IMR-90 (cell line): ENCODE measurements at regions not wholly inside any gene's neighbourhood (a gene's known extent, or its start where the extent isn't known, plus 50 kb on each side); places are given as distances from the start of the nearest gene placed in this dataset.
A peak's percentile ranks its signal among the peaks of the same experiment; 100 is the strongest.

ENCODE experiments used
- ATAC-seq: fragments of 200-7000 bp; cut with Tn5 transposase; 2 replicates; pipeline ENCODE4 v1.9.1; 2020; ENCODE audit warnings: low read depth, mild to moderate bottlenecking, moderate library complexity
- BruUV-seq: library from RNA; stranded (reverse); fragments of 400-500 nt; replicated peaks from 2 replicates; lab custom pipeline; 2021; lab: Mats Ljungman, UMichigan
- CTCF ChIA-PET: fragments of 300-600 bp; formaldehyde crosslinking; extraction: SDS; loops from one replicate; lab custom pipeline; 2021; ENCODE audit warnings: antibody characterized with exemption; lab: Yijun Ruan, JAX
- POLR2A ChIA-PET: fragments of 300-600 bp; sonication (Branson Sonifier 250); formaldehyde crosslinking; loops from one replicate; lab custom pipeline; 2022; ENCODE audit warnings: antibody characterized with exemption; ENCODE audit not compliant: unreplicated experiment; lab: Charles Lee
- DNase-seq: peaks from one replicate; pipeline ENCODE4 v3.0.0; 2013
- H2AFZ ChIP-seq: replicated peaks from 2 replicates; pipeline ENCODE3; 2013; ENCODE audit warnings: low read length, mild to moderate bottlenecking; ENCODE audit not compliant: poor library complexity
- H2AK5ac ChIP-seq: 2 replicates; pipeline ENCODE4 v1.6.1; 2013; ENCODE audit warnings: low read depth, low read length, inconsistent platforms
- H2AK9ac ChIP-seq: replicated peaks from 2 replicates; pipeline ENCODE3; 2013; ENCODE audit warnings: mild to moderate bottlenecking, low read depth, low read length, moderate library complexity; ENCODE audit not compliant: poor library complexity
- H2BK120ac ChIP-seq: 2 replicates; pipeline ENCODE4 v1.6.1; 2013; ENCODE audit warnings: low read depth, low read length, inconsistent platforms
- H2BK15ac ChIP-seq: 3 replicates; pipeline ENCODE4 v1.6.1; 2013; ENCODE audit warnings: low read depth, low read length, inconsistent platforms
- H2BK20ac ChIP-seq: 2 replicates; pipeline ENCODE4 v1.6.1; 2013; ENCODE audit warnings: low read depth, mild to moderate bottlenecking, inconsistent platforms, low read length, moderate library complexity
- H2BK5ac ChIP-seq: 2 replicates; pipeline ENCODE4 v1.6.1; 2013; ENCODE audit warnings: mild to moderate bottlenecking, low read depth, low read length, inconsistent platforms; ENCODE audit not compliant: poor library complexity, severe bottlenecking
- H3K14ac ChIP-seq: replicated peaks from 2 replicates; pipeline ENCODE4 v1.6.1; 2013; ENCODE audit warnings: low read depth, low read length, inconsistent platforms
- H3K18ac ChIP-seq: 2 replicates; pipeline ENCODE4 v1.6.1; 2013; ENCODE audit warnings: low read depth, low read length, control low read depth
- H3K23ac ChIP-seq: 2 replicates; pipeline ENCODE4 v1.6.1; 2013; ENCODE audit warnings: low read depth, low read length, inconsistent platforms
- H3K27ac ChIP-seq: 2 replicates; pipeline ENCODE4 v1.5.1; 2013; ENCODE audit warnings: mild to moderate bottlenecking, control low read depth, low read length; ENCODE audit not compliant: insufficient read depth
- H3K27me3 ChIP-seq: 2 replicates; pipeline ENCODE4 v1.6.1; 2013; ENCODE audit warnings: low read length; ENCODE audit not compliant: control insufficient read depth, insufficient read depth
- H3K36me3 ChIP-seq: 2 replicates; pipeline ENCODE4 v1.6.1; 2013; ENCODE audit warnings: low read length, mixed read lengths; ENCODE audit not compliant: control insufficient read depth, insufficient read depth
- H3K4ac ChIP-seq: 2 replicates; pipeline ENCODE4 v1.6.1; 2013; ENCODE audit warnings: low read depth, low read length, inconsistent platforms
- H3K4me1 ChIP-seq: 2 replicates; pipeline ENCODE4 v1.6.1; 2013; ENCODE audit warnings: low read length, mixed read lengths; ENCODE audit not compliant: control insufficient read depth, insufficient read depth
- H3K4me2 ChIP-seq: 2 replicates; pipeline ENCODE4 v1.6.1; 2013; ENCODE audit warnings: low read depth, mild to moderate bottlenecking, control low read depth, low read length, moderate library complexity
- H3K4me3 ChIP-seq: 2 replicates; pipeline ENCODE4 v1.5.1; 2013; ENCODE audit warnings: low read depth, mild to moderate bottlenecking, control low read depth, low read length, moderate library complexity; ENCODE audit not compliant: insufficient read depth
- H3K56ac ChIP-seq: 2 replicates; pipeline ENCODE4 v1.6.1; 2013; ENCODE audit warnings: low read length, inconsistent platforms; ENCODE audit not compliant: insufficient read depth; ENCODE audit errors: extremely low read depth
- H3K79me1 ChIP-seq, 2 experiments: 2 replicates each; pipeline ENCODE4 v1.6.1; 2013; ENCODE audit warnings: low read length in 2 of 2, inconsistent platforms in 1 of 2, low read depth in 1 of 2
- H3K9ac ChIP-seq: 2 replicates; pipeline ENCODE4 v1.6.1; 2013; ENCODE audit warnings: low read depth, low read length, control low read depth
- H3K9me1 ChIP-seq: 2 replicates; pipeline ENCODE4 v1.6.1; 2013; ENCODE audit warnings: low read length, inconsistent platforms; ENCODE audit not compliant: insufficient read depth
- H3K9me3 ChIP-seq: 2 replicates; pipeline ENCODE4 v1.6.1; 2013; ENCODE audit warnings: low read length; ENCODE audit not compliant: control insufficient read depth, insufficient read depth
- H4K20me1 ChIP-seq: 2 replicates; pipeline ENCODE4 v1.6.1; 2013; ENCODE audit warnings: low read length, inconsistent platforms; ENCODE audit not compliant: insufficient read depth
- H4K5ac ChIP-seq: 2 replicates; pipeline ENCODE4 v1.6.1; 2013; ENCODE audit warnings: mild to moderate bottlenecking, low read depth, low read length, control low read depth
- H4K8ac ChIP-seq, 2 experiments: 2 replicates each; pipeline ENCODE4 v1.6.1; 2013; ENCODE audit warnings: low read depth in 2 of 2, low read length in 2 of 2, control low read depth in 1 of 2, inconsistent platforms in 1 of 2
- H4K91ac ChIP-seq: 2 replicates; pipeline ENCODE4 v1.6.1; 2013; ENCODE audit warnings: low read depth, low read length, inconsistent platforms; ENCODE audit not compliant: insufficient read depth
- MAFK ChIP-seq: IDR thresholded peaks from 2 replicates; pipeline ENCODE4 v1.6.1; 2012; ENCODE audit warnings: low read depth, low read length, improper control_type of control experiment
- RCOR1 ChIP-seq: IDR thresholded peaks from 2 replicates; pipeline ENCODE4 v1.6.1; 2012; ENCODE audit warnings: mild to moderate bottlenecking, low read length, improper control_type of control experiment; ENCODE audit not compliant: insufficient replicate concordance
- WGBS, 2 experiments: methylation state at CpG; one replicate each; pipeline versions ENCODE4 v1.1.5 to v1.1.7; 2013; ENCODE audit warnings: missing lambda C conversion rate in 2 of 2; ENCODE audit not compliant: insufficient read length in 1 of 2; ENCODE audit errors: extremely low coverage in 2 of 2; 5-methylcytosine and 5-hydroxymethylcytosine counted together
- dilution Hi-C: fragments of 300-500 bp; cut with HindIII; formaldehyde crosslinking; loops from one replicate; pipeline ENCODE4 v1.14.3; 2018; ENCODE audit warnings: low sequenced_read_pairs; ENCODE audit not compliant: unreplicated experiment
- in situ Hi-C: fragments of 300-500 bp; cut with MboI; formaldehyde crosslinking; loops from 3 replicates; pipeline ENCODE4 v1.14.3; 2019; ENCODE audit warnings: low sequenced_read_pairs, inconsistent platforms, mixed read lengths
- intact Hi-C: fragments of 100-400 bp; cut with micrococcal nuclease; formaldehyde crosslinking; loops from 2 replicates; pipeline ENCODE4 v1.10.0; 2022

GRCh38 chr5:85602843-85603242 is 1014.9 kb upstream of the COX7C start:
- Histone ChIP-seq H3K27me3 (no peaks in the 10 kb centered on the region), H2BK5ac (no peak overlapping the region), H3K36me3 (no peaks in the 10 kb centered on the region), H2BK120ac (no peak overlapping the region), H2AFZ (no peak overlapping the region), H3K4me1 (no peaks in the 10 kb centered on the region), H4K8ac (no peak overlapping the region), H4K20me1 (no peaks in the 10 kb centered on the region), H2AK5ac (no peak overlapping the region), H3K4ac (no peak overlapping the region), H3K4me2 (no peak overlapping the region), H3K27ac (no peak overlapping the region), H3K9me1 (no peaks in the 10 kb centered on the region), H4K91ac (no peak overlapping the region), H3K14ac (no peak overlapping the region), H2AK9ac (no peak overlapping the region), H3K9me3 (peaks cover 11% of the 10 kb centered on the region), H3K4me3 (no peak overlapping the region), H3K23ac (no peak overlapping the region), H3K79me1 (no peaks in the 10 kb centered on the region), H4K5ac (no peak overlapping the region), H2BK15ac (no peak overlapping the region), H2BK20ac (no peak overlapping the region), H3K18ac (no peak overlapping the region), H3K56ac (no peak overlapping the region), H3K9ac (no peak overlapping the region)
- POLR2A ChIA-PET, result no interaction called here
- CTCF ChIA-PET, result no interaction called here
- TF ChIP-seq MAFK (peak; percentile 58), RCOR1 (no peak)
- ATAC-seq, result no peak
- no TSS peak for BruUV-seq
- no peak for DNase-seq
- 40% methylated on average over 1 of the region's 1 CpG; no CpG with 5 or more reads in 1 of the 2 experiments for WGBS, 2 experiments
- intact Hi-C loops (no loop called here), in situ Hi-C loops (no loop called here), dilution Hi-C loops (no loop called here)
